GM23338 (cell line): ENCODE measurements at regions not wholly inside any gene's neighbourhood (a gene's known extent, or its start where the extent isn't known, plus 50 kb on each side); places are given as distances from the start of the nearest gene placed in this dataset.

ENCODE experiments used
- ATAC-seq: fragments of 200-7000 bp; cut with Tn5 transposase; 3 replicates; pipeline ENCODE4 v1.9.1; 2020
- DNase-seq: peaks from one replicate; pipeline ENCODE4 v3.0.0-alpha.2; 2015; ENCODE audit warnings: low spot score
- H2AFZ ChIP-seq: fragments of 200-600 bp; sonication (generic); 2 replicates; pipeline ENCODE4 v1.8.0; 2016; ENCODE audit warnings: antibody characterized with exemption, mild to moderate bottlenecking, moderate library complexity
- H3F3A ChIP-seq: fragments of 200-600 bp; sonication (generic); replicated peaks from 2 replicates; pipeline ENCODE4 v1.8.0; 2017; ENCODE audit warnings: antibody characterized with exemption, mixed run types, low read depth
- H3K27ac ChIP-seq: fragments of 200-600 bp; sonication (generic); 2 replicates; pipeline ENCODE4 v1.6.1; 2016; ENCODE audit warnings: low read depth
- H3K27me3 ChIP-seq: fragments of 200-600 bp; sonication (generic); 2 replicates; pipeline ENCODE4 v1.8.0; 2016; ENCODE audit warnings: mild to moderate bottlenecking, mixed run types, moderate library complexity; ENCODE audit not compliant: insufficient read depth
- H3K36me3 ChIP-seq: fragments of 200-600 bp; sonication (generic); 2 replicates; pipeline ENCODE4 v1.8.0; 2016; ENCODE audit warnings: mild to moderate bottlenecking; ENCODE audit not compliant: insufficient read depth
- H3K4me1 ChIP-seq: fragments of 200-600 bp; sonication (generic); 2 replicates; pipeline ENCODE4 v1.8.0; 2016; ENCODE audit warnings: mild to moderate bottlenecking, moderate library complexity; ENCODE audit not compliant: insufficient read depth
- H3K4me2 ChIP-seq: fragments of 200-600 bp; sonication (generic); 2 replicates; pipeline ENCODE4 v1.7.1; 2017; ENCODE audit warnings: mixed run types
- H3K4me3 ChIP-seq: fragments of 200-600 bp; sonication (generic); 2 replicates; pipeline ENCODE4 v1.6.1; 2016; ENCODE audit warnings: mixed run types
- H3K79me2 ChIP-seq: fragments of 200-600 bp; sonication (generic); replicated peaks from 2 replicates; pipeline ENCODE4 v1.8.0; 2017; ENCODE audit warnings: mild to moderate bottlenecking; ENCODE audit not compliant: insufficient read depth
- H3K9me2 ChIP-seq: fragments of 200-600 bp; sonication (generic); 2 replicates; pipeline ENCODE4 v1.8.0; 2017; ENCODE audit not compliant: insufficient read depth
- H4K20me1 ChIP-seq: fragments of 200-600 bp; sonication (generic); replicated peaks from 2 replicates; pipeline ENCODE4 v1.8.0; 2017; ENCODE audit warnings: mild to moderate bottlenecking; ENCODE audit not compliant: insufficient read depth
- H3K27ac Mint-ChIP-seq: 2 replicates; pipeline ENCODE4 v1.8.0; 2020; ENCODE audit warnings: inconsistent platforms, mild to moderate bottlenecking, moderate library complexity, mixed read lengths
- H3K27me3 Mint-ChIP-seq: 3 replicates; pipeline ENCODE4 v1.8.0; 2022; ENCODE audit warnings: low read depth, mild to moderate bottlenecking, moderate library complexity, mixed read lengths, inconsistent platforms; ENCODE audit not compliant: insufficient read depth, poor library complexity
- H3K36me3 Mint-ChIP-seq: 3 replicates; pipeline ENCODE4 v1.8.0; 2021; ENCODE audit warnings: low read depth, mild to moderate bottlenecking, inconsistent platforms, moderate library complexity, mixed read lengths
- H3K4me1 Mint-ChIP-seq: 3 replicates; pipeline ENCODE4 v1.8.0; 2020; ENCODE audit warnings: mild to moderate bottlenecking, inconsistent platforms, mixed read lengths
- H3K4me3 Mint-ChIP-seq: 3 replicates; pipeline ENCODE4 v1.8.0; 2021; ENCODE audit warnings: moderate library complexity, mild to moderate bottlenecking, inconsistent platforms, mixed read lengths
- H3K9me3 Mint-ChIP-seq: 3 replicates; pipeline ENCODE4 v1.8.0; 2020; ENCODE audit warnings: moderate library complexity, mild to moderate bottlenecking, inconsistent platforms, mixed read lengths
- CREB1 ChIP-seq: fragments of 250-450 bp; sonication (Bioruptor Pico); IDR thresholded peaks from 2 replicates; pipeline ENCODE4 v1.5.0; 2020; ENCODE audit warnings: low read depth, mild to moderate bottlenecking, moderate library complexity
- EZH2phosphoT487 ChIP-seq: fragments of 200-600 bp; sonication (generic); IDR thresholded peaks from one replicate; pipeline ENCODE4 v1.8.1; 2018; ENCODE audit warnings: antibody characterized with exemption; ENCODE audit not compliant: unreplicated experiment
- JUNB ChIP-seq: IDR thresholded peaks from one replicate; pipeline ENCODE4 v1.6.1; 2016; ENCODE audit warnings: antibody characterized with exemption; ENCODE audit not compliant: unreplicated experiment
- NANOG ChIP-seq: IDR thresholded peaks from 2 replicates; pipeline ENCODE4 v1.6.1; 2016; ENCODE audit warnings: antibody characterized with exemption, borderline replicate concordance
- POLR2AphosphoS5 ChIP-seq: IDR thresholded peaks from 2 replicates; pipeline ENCODE4 v1.6.1; 2016; ENCODE audit warnings: antibody characterized with exemption, low read depth
- REST ChIP-seq: IDR thresholded peaks from one replicate; pipeline ENCODE4 v1.6.1; 2018; ENCODE audit warnings: antibody characterized with exemption; ENCODE audit not compliant: unreplicated experiment
- STAT1 ChIP-seq: IDR thresholded peaks from one replicate; pipeline ENCODE4 v1.6.1; 2016; ENCODE audit warnings: antibody characterized with exemption; ENCODE audit not compliant: unreplicated experiment
- ZNF114 ChIP-seq: fragments of 250-450 bp; sonication (Bioruptor Pico); IDR thresholded peaks from 2 replicates; pipeline ENCODE4 v1.5.0; 2020; ENCODE audit warnings: mild to moderate bottlenecking, moderate library complexity
- ZNF331 ChIP-seq: fragments of 250-450 bp; sonication (Bioruptor Pico); IDR thresholded peaks from 2 replicates; pipeline ENCODE4 v1.5.0; 2020; ENCODE audit warnings: low read depth, mild to moderate bottlenecking, moderate library complexity
- ZNF462 ChIP-seq: fragments of 250-450 bp; sonication (Bioruptor Pico); IDR thresholded peaks from 2 replicates; pipeline ENCODE4 v1.5.0; 2020; ENCODE audit warnings: mild to moderate bottlenecking, moderate library complexity

DNA sequence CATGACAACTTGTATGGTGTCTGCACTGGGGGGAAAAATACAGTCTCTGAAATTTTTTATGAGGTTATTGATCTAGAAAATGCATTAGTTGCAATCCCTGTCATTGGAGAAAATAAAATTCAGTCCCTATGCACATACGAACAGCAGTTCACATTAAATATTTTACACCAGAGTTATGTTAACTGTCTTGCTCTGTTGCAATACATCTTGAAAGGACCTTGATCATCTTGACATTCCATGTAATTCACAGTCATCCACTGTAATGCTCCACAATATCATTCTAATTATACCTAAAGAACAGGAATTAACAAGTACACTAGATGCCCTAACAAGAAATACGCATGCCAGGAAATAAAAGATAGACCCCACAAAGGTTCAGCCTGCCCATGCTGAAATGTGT lies 934.6 kb upstream of the PCDH10 start (continued):
- TF ChIP-seq ZNF462 (CRISPR knock-in tag) = no peak
- no peak for TF ChIP-seq EZH2phosphoT487
- TF ChIP-seq CREB1 (CRISPR knock-in tag) = no peak

- H3K4me3 Mint-ChIP-seq = no peak overlapping the region
- H3K27ac Mint-ChIP-seq = peak overlapping the region; percentile 49; the same call in 1 of the 2 replicates
- Histone ChIP-seq H3K9me2 (peaks cover 7% of the 10 kb centered on the region; the same call in 1 of the 2 replicates), H3K36me3 (no peaks in the 10 kb centered on the region), H3K27me3 (no peaks in the 10 kb centered on the region), H4K20me1 (no peaks in the 10 kb centered on the region), H3K27ac (no peak overlapping the region), H2AFZ (no peak overlapping the region), H3K4me3 (no peak overlapping the region), H3K79me2 (no peaks in the 10 kb centered on the region), H3K4me2 (no peak overlapping the region), H3F3A (no peaks in the 10 kb centered on the region), H3K4me1 (no peaks in the 10 kb centered on the region)
- no peak for TF ChIP-seq REST
- no peak for TF ChIP-seq POLR2AphosphoS5
- no peak for TF ChIP-seq STAT1
- no peak for TF ChIP-seq JUNB
- TF ChIP-seq NANOG = no peak
- TF ChIP-seq ZNF331 (CRISPR knock-in tag) = no peak
- no peak for TF ChIP-seq ZNF114 (CRISPR knock-in tag)
- H3K4me1 Mint-ChIP-seq = no peaks in the 10 kb centered on the region
- H3K9me3 Mint-ChIP-seq = peaks cover 13% of the 10 kb centered on the region
- no peak for ATAC-seq
- no peaks in the 10 kb centered on the region for H3K27me3 Mint-ChIP-seq
- DNase-seq = no peak
- H3K36me3 Mint-ChIP-seq = peaks cover 16% of the 10 kb centered on the region
Measured at GRCh38 chr4:132218406-132218805, 930.7 kb upstream of the PCDH10 start.
